NCI-H2029 treated with DMSO at 0.1 percent for 48 hours (cell line): ENCODE measurements at regions not wholly inside any gene's neighbourhood (a gene's known extent, or its start where the extent isn't known, plus 50 kb on each side); places are given as distances from the start of the nearest gene placed in this dataset.

Experiments
- DNase-seq: peaks from one replicate; lab custom pipeline; 2025; lab: John Stamatoyannopoulos, UW

GRCh38 chr4:180398564-180398963 lies 1844.6 kb upstream of the TENM3 start:
- no peak for DNase-seq

DNA sequence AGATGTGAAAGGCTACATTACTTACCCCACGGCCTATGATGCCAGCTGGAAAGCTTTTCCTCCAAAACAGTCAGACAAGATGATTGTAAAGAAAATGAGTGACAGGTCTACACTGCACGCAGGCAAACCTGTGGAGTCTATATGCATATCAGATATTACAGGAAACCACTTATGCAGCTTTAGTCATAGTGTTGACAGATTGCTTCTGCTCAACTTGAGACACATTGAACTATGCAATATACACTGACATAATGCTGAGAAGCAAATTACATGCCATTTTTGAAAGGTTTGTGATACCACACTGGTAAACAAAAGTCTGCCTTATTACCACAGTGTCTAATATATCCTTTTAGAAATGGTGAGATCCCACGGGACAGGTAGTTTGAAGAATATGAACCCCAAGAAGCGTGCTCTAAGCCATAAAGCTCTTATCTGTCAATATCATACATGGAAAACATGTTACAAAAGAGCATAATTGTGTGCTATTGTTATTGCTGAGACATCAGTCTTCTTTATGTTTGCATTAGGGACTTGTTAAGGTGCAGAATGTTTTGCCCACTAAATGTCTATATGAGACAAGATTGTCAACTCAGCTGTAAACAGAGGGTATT lies 1835.8 kb upstream of the TENM3 start:
- no peak for DNase-seq

- no peak for DNase-seq
These were observed 1824.2 kb upstream of the TENM3 start for GRCh38 chr4:180418819-180419531.

DNA sequence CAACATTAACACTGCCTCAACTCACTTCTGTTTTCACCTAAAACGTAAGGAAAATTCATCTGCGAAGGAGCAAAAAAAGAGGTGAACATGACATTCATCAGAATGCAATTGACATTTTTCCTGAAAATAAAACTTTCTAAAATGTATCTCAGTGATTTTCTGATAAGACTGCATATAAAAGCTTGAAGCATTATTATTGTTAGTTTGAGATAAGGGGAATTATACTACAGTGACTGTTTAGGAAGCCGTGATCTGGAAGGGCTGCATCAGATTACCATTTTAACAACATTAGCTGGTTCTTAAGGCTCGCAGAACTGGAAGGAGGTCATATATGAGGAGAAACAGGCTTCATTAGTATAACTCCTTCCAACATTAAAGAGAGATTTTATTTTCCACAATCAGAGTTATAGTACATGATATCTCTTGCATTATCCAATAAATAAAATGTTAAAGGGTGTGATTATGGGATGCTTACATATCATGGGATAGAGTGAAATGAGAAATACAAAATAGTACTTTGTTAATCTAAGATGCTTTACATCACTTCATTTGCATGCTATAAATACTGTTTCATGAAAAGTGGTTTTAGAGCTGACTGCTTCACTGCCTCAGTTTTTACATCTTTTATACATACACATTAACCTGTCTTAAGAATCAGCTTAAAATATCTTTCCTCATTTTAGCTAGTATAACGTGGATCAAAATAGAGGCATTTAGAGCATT lies 1820.1 kb upstream of the TENM3 start:
- DNase-seq, result no peak

DNA sequence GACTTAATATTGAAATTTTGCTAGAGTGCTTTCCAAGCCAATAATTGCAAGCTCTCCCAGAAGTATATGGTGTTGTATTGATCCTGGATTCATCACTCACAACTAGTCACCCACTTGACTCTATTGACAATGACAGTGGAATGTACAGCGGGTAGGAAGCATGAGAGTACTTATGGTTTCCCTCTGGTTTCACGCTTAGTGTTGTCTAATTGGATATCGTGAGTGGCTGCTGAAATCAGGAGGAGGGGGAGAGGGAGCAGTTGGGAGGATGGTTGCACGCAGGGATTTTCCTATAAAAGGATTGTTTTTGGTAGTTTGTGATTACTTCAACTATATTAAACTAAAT lies 1819.5 kb upstream of the TENM3 start:
- DNase-seq, result no peak

GRCh38 chr4:180426938-180427337 lies 1816.3 kb upstream of the TENM3 start:
- DNase-seq, result no peak

DNA sequence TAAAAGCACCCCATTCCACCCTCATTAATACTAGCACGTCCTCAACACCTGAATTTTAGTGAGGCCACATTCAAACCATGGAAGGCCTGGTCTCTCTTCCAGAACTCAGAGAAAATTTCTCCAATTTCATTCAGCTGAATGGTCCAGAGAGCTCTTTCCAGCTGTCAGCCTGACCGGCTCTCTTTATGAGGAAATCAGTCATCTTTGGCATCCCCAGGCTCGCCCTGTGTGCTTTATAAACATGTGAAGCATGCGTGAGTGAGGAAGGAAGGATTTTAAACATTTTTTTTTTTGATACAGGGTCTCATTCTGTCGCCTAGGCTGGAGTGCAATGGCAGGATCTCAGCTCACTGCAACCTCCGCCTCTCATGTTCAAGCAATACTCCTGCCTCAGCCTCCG lies 1812.9 kb upstream of the TENM3 start:
- no peak for DNase-seq

DNA sequence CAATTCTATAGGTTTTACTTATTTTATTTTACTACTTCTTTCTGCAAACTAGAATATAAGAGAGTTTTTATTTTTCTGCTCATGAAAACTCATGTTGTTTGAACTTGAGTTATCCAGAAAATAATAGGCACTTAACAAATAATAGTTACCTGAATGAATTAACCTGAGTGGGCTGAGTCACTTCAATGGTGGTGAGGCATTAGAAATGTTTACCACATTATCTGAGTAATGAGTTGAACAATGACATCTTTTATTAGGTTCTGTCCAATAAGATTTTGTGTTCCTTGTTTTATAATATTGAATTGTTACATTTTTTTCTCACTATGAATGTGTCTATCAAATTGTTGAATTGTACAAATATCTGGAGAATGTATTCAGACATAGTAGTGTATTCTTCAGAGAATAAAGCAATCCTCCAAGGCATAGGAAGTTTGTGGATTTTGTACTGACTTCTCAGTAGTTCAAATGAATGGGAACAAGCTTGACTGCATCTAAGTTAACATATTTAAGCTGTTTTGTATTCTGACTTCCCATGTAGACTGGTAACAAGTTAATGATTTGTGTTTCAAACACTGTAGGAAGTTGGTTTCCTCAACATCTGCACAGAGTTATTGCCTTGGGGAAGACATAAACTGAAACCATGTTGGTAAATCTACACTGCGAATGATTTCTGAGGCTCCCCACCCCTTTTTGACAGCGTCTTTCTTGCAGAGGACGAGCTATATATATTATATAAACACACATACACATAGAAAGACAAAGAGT lies 1808.9 kb upstream of the TENM3 start:
- no peak for DNase-seq

DNA sequence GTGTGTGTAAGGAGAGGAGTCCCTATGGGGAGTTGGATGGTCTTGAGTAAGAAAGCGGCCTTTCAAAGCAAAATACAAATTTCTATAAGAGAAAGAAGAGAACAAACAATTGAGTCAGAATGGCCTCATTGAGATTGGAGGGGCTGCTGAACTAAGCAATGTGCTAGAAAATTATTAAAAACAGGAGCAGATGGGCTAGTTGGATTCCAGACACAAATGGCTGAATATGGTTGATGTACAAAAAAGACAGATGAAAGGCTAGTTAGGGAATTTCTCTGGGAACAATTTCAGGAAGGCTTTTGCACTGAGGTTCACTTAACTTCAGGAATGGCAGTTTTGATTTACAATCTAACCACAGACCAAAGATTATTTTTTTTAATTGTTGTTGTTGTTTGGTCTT lies 1806.8 kb upstream of the TENM3 start:
- DNase-seq, result no peak

DNA sequence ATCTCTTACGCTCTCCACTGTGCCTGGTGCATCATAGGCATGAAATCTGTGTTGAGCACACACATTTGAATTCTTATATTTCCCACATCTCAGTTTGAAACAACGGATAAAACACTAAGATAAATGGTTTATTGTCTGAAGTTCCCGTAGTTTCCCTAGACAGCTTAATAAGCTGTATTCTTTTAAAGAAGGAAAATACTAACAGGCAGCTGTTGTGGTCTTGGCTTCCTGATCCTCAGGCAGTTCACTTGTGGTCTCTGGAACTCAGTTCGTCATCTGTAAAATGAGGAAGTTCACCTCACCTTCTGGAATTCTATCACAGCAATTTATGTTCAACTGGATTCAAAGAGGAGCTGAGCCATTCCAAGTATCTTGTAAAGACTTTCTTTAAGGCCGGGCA lies 1805.6 kb upstream of the TENM3 start:
- no peak for DNase-seq

- no peak for DNase-seq
These were observed 1794.9 kb upstream of the TENM3 start for GRCh38 chr4:180448306-180448705.

DNA sequence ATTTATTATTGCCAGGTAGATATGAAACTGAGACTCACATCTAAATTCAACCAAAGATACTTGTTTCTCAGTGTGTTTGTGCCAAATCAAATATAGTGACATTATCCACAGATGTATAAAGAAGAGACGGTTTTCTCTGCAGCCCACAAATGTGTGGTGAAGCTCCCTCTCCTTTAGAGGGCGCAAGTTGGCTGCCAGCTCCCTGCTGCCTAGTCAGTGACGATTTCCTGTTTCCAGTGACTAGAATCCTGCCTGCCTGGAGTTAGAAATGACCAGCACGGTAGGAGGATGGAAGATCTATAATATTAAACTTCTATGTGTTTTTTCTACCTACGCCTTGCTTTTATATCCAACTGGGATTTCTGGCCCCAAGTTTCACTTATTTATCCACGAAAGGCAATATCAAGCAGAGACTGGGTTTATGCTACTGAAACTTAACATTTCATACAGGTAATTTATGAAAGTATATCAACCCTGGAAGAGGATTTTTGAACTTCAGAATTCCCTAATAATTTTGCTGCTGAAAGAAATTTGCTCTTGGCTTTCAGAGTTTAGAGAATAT lies 1793.7 kb upstream of the TENM3 start:
- peak; percentile 22 for DNase-seq

GRCh38 chr4:180455226-180455625 lies 1788.0 kb upstream of the TENM3 start:
- no peak for DNase-seq

- DNase-seq, result no peak
These were observed 1786.3 kb upstream of the TENM3 start for GRCh38 chr4:180456928-180457327.

- DNase-seq, result no peak
These were observed 1781.1 kb upstream of the TENM3 start for GRCh38 chr4:180462116-180462515.

DNA sequence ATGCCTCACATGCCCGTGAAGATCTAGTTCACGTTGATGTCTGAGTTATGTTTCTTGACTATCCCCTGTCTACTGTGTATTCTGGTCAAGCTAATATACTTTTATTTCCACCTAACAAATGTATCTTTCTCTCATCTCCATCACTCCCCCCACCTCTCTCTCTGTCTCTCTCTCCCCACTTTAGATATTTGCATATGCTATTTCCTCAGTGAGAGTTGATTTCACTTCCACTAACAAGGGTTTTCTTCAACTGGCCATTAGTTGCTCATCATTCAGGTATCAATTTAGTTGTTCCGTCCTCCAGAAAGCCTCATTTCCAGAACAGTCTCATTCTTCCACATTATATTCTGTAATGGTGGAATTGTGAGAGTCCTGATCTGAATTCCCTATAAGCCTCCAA lies 1777.8 kb upstream of the TENM3 start:
- no peak for DNase-seq

DNA sequence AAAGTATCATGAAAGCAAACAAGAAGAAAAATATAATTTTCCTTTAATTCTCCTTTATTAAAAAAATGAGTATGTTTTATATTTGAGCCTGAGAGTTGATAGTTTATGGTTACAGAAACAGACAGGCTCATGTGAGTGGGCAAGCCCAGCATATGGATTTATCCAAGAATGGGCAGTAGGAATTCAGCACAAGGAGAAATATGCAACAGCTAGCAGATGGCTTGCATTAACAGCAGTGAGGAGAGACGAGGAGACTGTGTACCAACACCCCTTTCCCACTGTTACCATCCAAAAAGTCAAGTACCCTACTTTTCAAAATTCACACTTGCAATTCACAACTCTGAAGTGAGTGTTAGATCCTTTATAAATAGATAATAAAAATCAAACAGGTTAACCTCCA lies 1760.2 kb upstream of the TENM3 start:
- no peak for DNase-seq

DNA sequence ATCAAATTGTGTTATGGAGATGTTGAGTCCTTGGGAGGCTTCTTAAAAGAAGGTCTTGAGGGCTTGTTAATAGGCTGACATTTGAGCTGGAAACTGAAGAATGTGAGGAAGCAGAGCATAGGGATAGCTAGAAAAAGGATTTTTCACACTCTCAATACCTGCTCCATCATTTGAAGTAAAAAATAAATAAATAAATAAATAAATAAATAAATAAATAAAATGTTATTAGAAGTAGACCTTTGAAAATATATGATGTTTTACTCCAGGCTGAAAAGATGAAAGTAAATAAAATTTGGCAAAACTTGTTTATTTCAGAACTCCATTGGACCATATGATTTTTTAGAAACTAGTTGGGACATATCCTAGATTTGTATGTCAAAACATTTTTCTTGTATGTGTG lies 1757.8 kb upstream of the TENM3 start:
- DNase-seq, result no peak

GRCh38 chr4:180486342-180486741 lies 1756.9 kb upstream of the TENM3 start:
- DNase-seq, result no peak

DNA sequence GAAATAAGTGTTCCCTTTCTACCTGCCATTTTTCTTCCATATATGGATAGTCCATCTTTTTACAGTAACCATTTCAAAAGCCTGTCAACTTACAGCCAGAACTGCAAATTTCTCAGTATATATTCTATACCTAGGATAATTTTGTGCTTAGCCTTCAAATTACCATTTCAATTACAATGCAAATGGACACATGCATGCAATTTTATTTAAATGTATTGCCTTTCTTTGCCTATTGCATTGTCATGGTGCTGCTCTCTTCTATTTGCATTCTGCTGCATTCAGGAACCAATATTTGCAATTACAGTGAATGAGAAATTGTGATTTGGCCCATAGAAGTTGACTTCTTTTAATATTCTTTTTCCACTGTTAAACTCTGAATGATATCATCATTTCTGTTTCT lies 1753.4 kb upstream of the TENM3 start:
- DNase-seq, result no peak

DNA sequence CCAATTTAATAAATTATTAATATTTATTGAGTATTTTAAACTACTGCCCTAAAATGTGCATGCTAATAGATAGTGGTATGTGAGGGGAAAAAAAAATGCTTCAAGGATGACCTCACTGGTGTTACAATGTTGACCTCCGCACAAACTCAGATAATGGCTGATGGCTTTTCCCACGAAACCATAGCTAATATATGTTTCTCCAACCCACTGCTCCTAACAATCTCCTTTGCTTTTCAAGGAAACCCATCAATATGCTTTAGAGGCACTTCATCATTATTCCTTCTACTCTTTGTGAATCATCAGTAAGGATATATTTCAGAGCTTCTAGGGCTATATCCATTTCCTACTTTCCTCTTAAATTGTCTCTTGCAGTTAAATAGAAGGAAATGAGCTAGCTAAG lies 1752.0 kb upstream of the TENM3 start:
- DNase-seq, result no peak

DNA sequence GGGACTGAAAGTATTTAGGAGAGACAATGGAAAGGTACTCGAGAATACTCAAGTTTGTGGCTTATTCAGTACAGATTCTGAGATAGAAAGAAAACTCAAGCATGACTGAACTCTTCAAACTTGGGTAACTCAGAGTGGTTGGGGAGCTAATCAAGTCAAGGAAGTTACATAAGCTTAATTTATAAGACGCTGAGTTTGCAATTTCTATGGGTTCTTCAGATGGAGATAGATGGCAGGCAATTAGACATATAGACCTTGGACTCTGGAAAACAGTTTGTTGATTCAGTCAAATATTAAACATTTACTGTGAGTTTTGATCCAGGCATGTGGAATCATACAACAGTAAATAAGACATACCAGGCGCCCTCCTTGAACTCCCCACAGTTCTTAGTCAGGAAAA lies 1749.9 kb upstream of the TENM3 start:
- no peak for DNase-seq

GRCh38 chr4:180500154-180500553 lies 1743.0 kb upstream of the TENM3 start:
- DNase-seq, result no peak
